ENCODE measurements at regions not wholly inside any gene's neighbourhood (a gene's known extent, or its start where the extent isn't known, plus 50 kb on each side); places are given as distances from the start of the nearest gene placed in this dataset.

GRCh38 chr3:177358091-177358976 lies 161.1 kb upstream of the TBL1XR1 start (continued):
- TF ChIP-seq THAP11 (CRISPR knock-in tag; IDR thresholded peaks at IDR 0.05) (0 out of 2 replicates have a peak, but pooled peaks have one; percentile 7), CREBL2 (CRISPR knock-in tag; IDR thresholded peaks at IDR 0.05; ENCODE audit: borderline replicate concordance) (0 out of 2 replicates have a peak, but pooled peaks have one; percentile 22), NFIC (IDR thresholded peaks at IDR 0.05; ENCODE audit: low read length) (peak; percentile 35; the same call in 1 of the 2 replicates), ZNF75D (CRISPR knock-in tag; IDR thresholded peaks at IDR 0.05; ENCODE audit: borderline replicate concordance) (no peak), CHD4 (IDR thresholded peaks at IDR 0.05; ENCODE audit: borderline replicate concordance, low read length) (no peak; the same call in 1 of the 2 replicates), ZGPAT (CRISPR knock-in tag; IDR thresholded peaks at IDR 0.05) (peak; percentile 46; the same call in 1 of the 2 replicates), SAP130 (CRISPR knock-in tag; IDR thresholded peaks at IDR 0.05; ENCODE audit: low read depth) (peak; percentile 80), PRDM10 (CRISPR knock-in tag; IDR thresholded peaks at IDR 0.05; ENCODE audit: low read depth) (peak; percentile 27; the same call in 1 of the 2 replicates), HINFP (CRISPR knock-in tag; IDR thresholded peaks at IDR 0.05; ENCODE audit: low read depth) (no peak), HDAC1 (CRISPR knock-in tag; IDR thresholded peaks at IDR 0.05) (peak; percentile 45; the same call in 1 of the 2 replicates), ZNF44 (CRISPR knock-in tag; IDR thresholded peaks at IDR 0.05) (no peak; the same call in 1 of the 2 replicates), NFYC (CRISPR knock-in tag; IDR thresholded peaks at IDR 0.05) (peak; percentile 84), ETS1 (CRISPR knock-in tag; IDR thresholded peaks at IDR 0.05) (0 out of 2 replicates have a peak, but pooled peaks have one; percentile 32), MYC (CRISPR knock-in tag; IDR thresholded peaks at IDR 0.05; ENCODE audit: borderline replicate concordance) (no peak)
- TF ChIP-seq, protein P1, sequence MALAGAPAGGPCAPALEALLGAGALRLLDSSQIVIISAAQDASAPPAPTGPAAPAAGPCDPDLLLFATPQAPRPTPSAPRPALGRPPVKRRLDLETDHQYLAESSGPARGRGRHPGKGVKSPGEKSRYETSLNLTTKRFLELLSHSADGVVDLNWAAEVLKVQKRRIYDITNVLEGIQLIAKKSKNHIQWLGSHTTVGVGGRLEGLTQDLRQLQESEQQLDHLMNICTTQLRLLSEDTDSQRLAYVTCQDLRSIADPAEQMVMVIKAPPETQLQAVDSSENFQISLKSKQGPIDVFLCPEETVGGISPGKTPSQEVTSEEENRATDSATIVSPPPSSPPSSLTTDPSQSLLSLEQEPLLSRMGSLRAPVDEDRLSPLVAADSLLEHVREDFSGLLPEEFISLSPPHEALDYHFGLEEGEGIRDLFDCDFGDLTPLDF (CRISPR knock-in tag; IDR thresholded peaks at IDR 0.05), result no peak; the same call in 1 of the 2 replicates
- TF ChIP-seq, protein P2, sequence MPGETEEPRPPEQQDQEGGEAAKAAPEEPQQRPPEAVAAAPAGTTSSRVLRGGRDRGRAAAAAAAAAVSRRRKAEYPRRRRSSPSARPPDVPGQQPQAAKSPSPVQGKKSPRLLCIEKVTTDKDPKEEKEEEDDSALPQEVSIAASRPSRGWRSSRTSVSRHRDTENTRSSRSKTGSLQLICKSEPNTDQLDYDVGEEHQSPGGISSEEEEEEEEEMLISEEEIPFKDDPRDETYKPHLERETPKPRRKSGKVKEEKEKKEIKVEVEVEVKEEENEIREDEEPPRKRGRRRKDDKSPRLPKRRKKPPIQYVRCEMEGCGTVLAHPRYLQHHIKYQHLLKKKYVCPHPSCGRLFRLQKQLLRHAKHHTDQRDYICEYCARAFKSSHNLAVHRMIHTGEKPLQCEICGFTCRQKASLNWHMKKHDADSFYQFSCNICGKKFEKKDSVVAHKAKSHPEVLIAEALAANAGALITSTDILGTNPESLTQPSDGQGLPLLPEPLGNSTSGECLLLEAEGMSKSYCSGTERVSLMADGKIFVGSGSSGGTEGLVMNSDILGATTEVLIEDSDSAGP (CRISPR knock-in tag; IDR thresholded peaks at IDR 0.05; ENCODE audit: borderline replicate concordance), result peak; percentile 85; the same call in 1 of the 2 replicates
